Heart left ventricle (tissue), 16 donors: ENCODE measurements at regions not wholly inside any gene's neighbourhood (a gene's known extent, or its start where the extent isn't known, plus 50 kb on each side); places are given as distances from the start of the nearest gene placed in this dataset.

Experiments used
- ATAC-seq, 4 donors: fragments of 200-7000 bp; cut with Tn5 transposase; one replicate each; pipeline ENCODE4 v1.9.1; 2020 to 2022; ENCODE audit warnings: moderate library complexity in 4 of 4, mild to moderate bottlenecking in 3 of 4, moderate number of reproducible peaks in 1 of 4
- DNase-seq, 5 donors: peaks; one replicate each; pipeline ENCODE4 v3.0.0-alpha.2; 2020
- H3K27ac ChIP-seq, 12 donors: fragments of 200-600 bp; sonication (generic) in 4 of 12; one replicate each; pipeline versions ENCODE4 v1.5.0 to v1.8.0; 2016 to 2022; ENCODE audit warnings: mild to moderate bottlenecking in 2 of 12
- H3K27me3 ChIP-seq, 9 donors: fragments of 200-600 bp; sonication (generic) in 2 of 9; one replicate each; pipeline versions ENCODE4 v1.5.1 to v1.8.0; 2016 to 2022; ENCODE audit warnings: mild to moderate bottlenecking in 3 of 9
- H3K36me3 ChIP-seq, 9 donors: fragments of 200-600 bp; sonication (generic) in 2 of 9; one replicate each; pipeline versions ENCODE4 v1.5.0 to v1.8.0; 2018 to 2022; ENCODE audit warnings: mild to moderate bottlenecking in 2 of 9
- H3K4me1 ChIP-seq, 12 donors: fragments of 200-600 bp; sonication (generic) in 4 of 12; one replicate each; pipeline versions ENCODE4 v1.5.0 to v1.8.0; 2016 to 2022; ENCODE audit warnings: mild to moderate bottlenecking in 3 of 12
- H3K4me3 ChIP-seq, 12 donors: fragments of 200-600 bp; sonication (generic) in 4 of 12; one replicate each; pipeline versions ENCODE4 v1.5.0 to v1.8.0; 2017 to 2022; ENCODE audit warnings: mild to moderate bottlenecking in 9 of 12, moderate library complexity in 4 of 12
- H3K9me3 ChIP-seq, 12 donors: fragments of 200-600 bp; sonication (generic) in 4 of 12; one replicate each; pipeline versions ENCODE4 v1.5.0 to v1.8.0; 2016 to 2022; ENCODE audit warnings: mild to moderate bottlenecking in 1 of 12
- CTCF ChIP-seq, 12 donors: fragments of 200-600 bp; sonication (generic) in 4 of 12; IDR thresholded peaks; one replicate each; pipeline versions ENCODE4 v1.5.0 to v1.8.0; 2018 to 2022; ENCODE audit warnings: antibody characterized with exemption in 12 of 12, mild to moderate bottlenecking in 5 of 12
- POLR2A ChIP-seq, 2 donors: fragments of 450-650 bp; IDR thresholded peaks; one replicate each; pipeline ENCODE4 v1.6.1; 2017; ENCODE audit warnings: antibody characterized with exemption in 2 of 2, mild to moderate bottlenecking in 2 of 2, moderate library complexity in 2 of 2
- WGBS, 4 donors: extraction: QIAGEN DNeasy Blood & Tissue Kit in 2 of 4; methylation state at CpG; one replicate each; pipeline versions ENCODE4 v1.1.5 to v1.1.7; 2013 to 2018; 5-methylcytosine and 5-hydroxymethylcytosine counted together
- intact Hi-C, 10 donors: fragments of 100-400 bp; cut with DNase I; formaldehyde crosslinking; loops; one replicate each; pipeline versions ENCODE4 v1.11.1 to v1.14.2; 2022
- donor health status: ischemic (EF 13 %, LVEDD 7.1; RV severe dilation, severe dysfunction).
- donor health status: healthy with polysubstance abuse.
- donor health status: DM: no; HTN: yes; CAD: no.
- donor health status: DM: no; HTN: no; CAD: no.
- donor health status: ischemic (EF 25% LVEDD 6.9; RV normal size, moderate dysfunction).
- donor health status: ischemic (EF 25% LVEDD 5.7; RV mildly dilated, moderate dysfunction).
- donor health status: healthy.
- donor health status: DM: yes; HTN: yes; CAD: no.
- donor health status: ischemic (EF 35%, LVEDD 5.7; RV mildly dilated, moderate dysfunction).
- donor health status: nonischemic (EF 11% LVEDD 7.7; RV severe dilation, severe dysfunction).
- donor health status: DM: yes; HTN: yes; CAD: no.
- donor health status: PGD.
- donor health status: ischemic (EF 29% LVEDD 5.4; RV normal size, mild dysfunction).
- donor health status: nonischemic (EF 23%, LVEDD 6.1; RV moderate dilation, normal function).

- TF ChIP-seq CTCF (IDR thresholded peaks at IDR 0.05) (no peak), POLR2A (IDR thresholded peaks at IDR 0.05) (no peak)
- WGBS, 4 donors, result 85 to 91% (median 87%) methylated on average over 5 of the region's 5 CpGs
- ATAC-seq (no peak), DNase-seq (no peak)
- Histone ChIP-seq H3K36me3 (no peaks in the 10 kb centered on the region), H3K27ac (no peak overlapping the region), H3K9me3 (no peaks in the 10 kb centered on the region), H3K27me3 (no peaks in the 10 kb centered on the region), H3K4me3 (no peak overlapping the region), H3K4me1 (no peaks in the 10 kb centered on the region)
- intact Hi-C loops, result loop anchor here in 1 of 10 donors (10.0 kb wide), 1 partner anchor 184 kb away; no protein-coding TSS in a partner anchor
Measured at GRCh38 chr18:10330428-10330827, 124.0 kb upstream of the APCDD1 start.

- H3K4me3 ChIP-seq, result no peak overlapping the region
- WGBS, 4 donors, result 91 to 95% (median 93%) methylated on average over 9 of the region's 9 CpGs
- TF ChIP-seq POLR2A (IDR thresholded peaks at IDR 0.05) (no peak), CTCF (IDR thresholded peaks at IDR 0.05) (no peak)
- no peaks in the 10 kb centered on the region for H3K9me3 ChIP-seq
- H3K4me1 ChIP-seq, result no peaks in the 10 kb centered on the region
- no peaks in the 10 kb centered on the region for H3K27me3 ChIP-seq
- no peak overlapping the region for H3K27ac ChIP-seq
- ATAC-seq, result no peak
- intact Hi-C loops, result loop anchor here in 1 of 10 donors (10.0 kb wide), 1 partner anchor 182 kb away; no protein-coding TSS in a partner anchor
- no peak for DNase-seq
- no peaks in the 10 kb centered on the region for H3K36me3 ChIP-seq
Measured at GRCh38 chr18:10332452-10332851, 122.0 kb upstream of the APCDD1 start.

- TF ChIP-seq CTCF (IDR thresholded peaks at IDR 0.05), result no peak
- no peak for TF ChIP-seq POLR2A (IDR thresholded peaks at IDR 0.05)
- Histone ChIP-seq H3K4me3 (no peak overlapping the region), H3K36me3 (no peaks in the 10 kb centered on the region), H3K27me3 (no peaks in the 10 kb centered on the region), H3K4me1 (no peaks in the 10 kb centered on the region), H3K27ac (no peak overlapping the region), H3K9me3 (no peaks in the 10 kb centered on the region)
- 90 to 93% (median 92%) methylated on average over 14 of the region's 14 CpGs for WGBS, 4 donors
- DNase-seq (no peak), ATAC-seq (no peak)
- intact Hi-C loops, result loop anchor here in 1 of 10 donors (10.0 kb wide), 1 partner anchor 178 kb away; no protein-coding TSS in a partner anchor
Measured at GRCh38 chr18:10336749-10337350, 117.6 kb upstream of the APCDD1 start.

- no peaks in the 10 kb centered on the region for H3K9me3 ChIP-seq
- DNase-seq (no peak), ATAC-seq (no peak)
- no peaks in the 10 kb centered on the region for H3K4me1 ChIP-seq
- TF ChIP-seq CTCF (IDR thresholded peaks at IDR 0.05) (no peak), POLR2A (IDR thresholded peaks at IDR 0.05) (no peak)
- H3K4me3 ChIP-seq, result no peak overlapping the region
- no peaks in the 10 kb centered on the region for H3K27me3 ChIP-seq
- intact Hi-C loops, result no loop called here
- no peak overlapping the region for H3K27ac ChIP-seq
- 84 to 95% (median 90%) methylated on average over 5 of the region's 5 CpGs for WGBS, 4 donors
- no peaks in the 10 kb centered on the region for H3K36me3 ChIP-seq
Measured at GRCh38 chr18:10340821-10341220, 113.6 kb upstream of the APCDD1 start.
